Ovary (tissue), 3 donors: ENCODE measurements at regions not wholly inside any gene's neighbourhood (a gene's known extent, or its start where the extent isn't known, plus 50 kb on each side); places are given as distances from the start of the nearest gene placed in this dataset.
"Not testable (repeated sequence)": the region's sequence is repeated elsewhere in the genome, so short reads cannot be mapped to it uniquely, and the experiment has no call there.

Experiments used
- CTCF ChIP-seq, 3 donors: fragments of 450-650 bp in 2 of 3; fragments of 200-600 bp in 1 of 3; IDR thresholded peaks; one replicate each; pipeline versions ENCODE4 v1.5.1 to v1.8.0; 2016 to 2022; ENCODE audit warnings: antibody characterized with exemption in 3 of 3, mild to moderate bottlenecking in 1 of 3
- EP300 ChIP-seq: sonication (generic); formaldehyde crosslinking; IDR thresholded peaks from one replicate; pipeline ENCODE4 v1.6.1; 2017; ENCODE audit warnings: antibody characterized with exemption
- donor health status: DM: no; HTN: no; CAD: no.

GRCh38 chrX:36904561-36904960 is 103.6 kb upstream of the FAM47C start:
- not testable (repeated sequence) for TF ChIP-seq CTCF (IDR thresholded peaks at IDR 0.05); EP300
